ENCODE measurements at regions not wholly inside any gene's neighbourhood (a gene's known extent, or its start where the extent isn't known, plus 50 kb on each side); places are given as distances from the start of the nearest gene placed in this dataset.

- Histone ChIP-seq H3K4me1 (replicated peaks in 1 of 2) (no peaks in the 10 kb centered on the region), H3K4me3 (no peak overlapping the region), H3K27ac (no peak overlapping the region), H3K36me3 (replicated peaks in 1 of 2) (no peaks in the 10 kb centered on the region), H3K9me3 (replicated peaks in 1 of 3) (no peaks in the 10 kb centered on the region), H3K27me3 (no peaks in the 10 kb centered on the region)
- intact Hi-C loops (cut with DNase I): no loop called here
- peak in 1 of 7 donors; percentile 7 for DNase-seq
- TF ChIP-seq CTCF (IDR thresholded peaks at IDR 0.05) (no peak), POLR2A (IDR thresholded peaks at IDR 0.05) (no peak)
- WGBS, 4 donors: 38 to 47% (median 45%) methylated on average over 6 to 7 of the region's 7 CpGs
Measured at GRCh38 chr22:49237703-49238102, 590.0 kb downstream of the BRD1 start.

GRCh38 chr22:49237279-49237678, 590.4 kb downstream of the BRD1 start:
- WGBS, 4 donors: 52 to 73% (median 63%) methylated on average over 3 of the region's 3 CpGs
- DNase-seq: no peak

GRCh38 chr22:49236541-49237075, 591.1 kb downstream of the BRD1 start:
- Histone ChIP-seq H3K36me3 (replicated peaks in 1 of 2) (no peaks in the 10 kb centered on the region), H3K4me3 (no peak overlapping the region), H3K9me3 (replicated peaks in 1 of 3) (no peaks in the 10 kb centered on the region), H3K27me3 (no peaks in the 10 kb centered on the region), H3K4me1 (replicated peaks in 1 of 2) (no peaks in the 10 kb centered on the region), H3K27ac (no peak overlapping the region)
- 78 to 94% (median 85%) methylated on average over 7 to 11 of the region's 11 CpGs for WGBS, 4 donors
- intact Hi-C loops (cut with DNase I): no loop called here
- DNase-seq: peak in 1 of 7 donors; percentile 30
- no peak for TF ChIP-seq POLR2A (IDR thresholded peaks at IDR 0.05)

More at GRCh38 chr22:49237279-49237678, 590.4 kb downstream of the BRD1 start:
- Histone ChIP-seq H3K9me3 (replicated peaks in 1 of 3) (no peaks in the 10 kb centered on the region), H3K4me1 (replicated peaks in 1 of 2) (no peaks in the 10 kb centered on the region), H3K36me3 (replicated peaks in 1 of 2) (no peaks in the 10 kb centered on the region), H3K27me3 (no peaks in the 10 kb centered on the region), H3K4me3 (no peak overlapping the region), H3K27ac (no peak overlapping the region)
- TF ChIP-seq POLR2A (IDR thresholded peaks at IDR 0.05): no peak
- TF ChIP-seq CTCF (IDR thresholded peaks at IDR 0.05): no peak
- intact Hi-C loops (cut with DNase I): no loop called here

GRCh38 chr22:49235463-49236300, 592.0 kb downstream of the BRD1 start:
- Histone ChIP-seq H3K4me3 (no peak overlapping the region), H3K27ac (no peak overlapping the region), H3K36me3 (replicated peaks in 1 of 2) (no peaks in the 10 kb centered on the region), H3K27me3 (no peaks in the 10 kb centered on the region), H3K4me1 (replicated peaks in 1 of 2) (no peaks in the 10 kb centered on the region), H3K9me3 (replicated peaks in 1 of 3) (no peaks in the 10 kb centered on the region)
- peak in 1 of 7 donors; percentile 25 for DNase-seq
- intact Hi-C loops (cut with DNase I): no loop called here
- 55 to 66% (median 64%) methylated on average over 7 to 13 of the region's 13 CpGs for WGBS, 4 donors
- TF ChIP-seq POLR2A (IDR thresholded peaks at IDR 0.05) (no peak), CTCF (IDR thresholded peaks at IDR 0.05) (no peak)

All from adrenal gland (tissue), 9 donors.